Panc1 (cell line): ENCODE measurements at regions not wholly inside any gene's neighbourhood (a gene's known extent, or its start where the extent isn't known, plus 50 kb on each side); places are given as distances from the start of the nearest gene placed in this dataset.

Experiments used
- ATAC-seq: fragments of 200-7000 bp; cut with Tn5 transposase; 2 replicates; pipeline ENCODE4 v1.9.1; 2020; ENCODE audit warnings: mild to moderate bottlenecking, moderate library complexity
- BruUV-seq: library from RNA; stranded (reverse); fragments of 400-500 nt; replicated peaks from 2 replicates; lab custom pipeline; 2021; lab: Mats Ljungman, UMichigan
- CTCF ChIA-PET: fragments of 300-600 bp; sonication (Branson Sonifier 250); formaldehyde crosslinking; loops from one replicate; lab custom pipeline; 2022; ENCODE audit warnings: antibody characterized with exemption; lab: Charles Lee
- POLR2A ChIA-PET: fragments of 300-600 bp; sonication (Branson Sonifier 250); formaldehyde crosslinking; loops from one replicate; lab custom pipeline; 2022; ENCODE audit warnings: antibody characterized with exemption; lab: Charles Lee
- DNase-seq: peaks from one replicate; pipeline ENCODE4 v3.0.0-alpha.2; 2010; ENCODE audit warnings: low read depth, low spot score
- H3K27ac ChIP-seq: 2 replicates; pipeline ENCODE4 v1.5.1; 2011; ENCODE audit warnings: mild to moderate bottlenecking, low read length, inconsistent platforms
- H3K27me3 ChIP-seq: fragments of 200-500 bp; sonication (Bioruptor generic); 2 replicates; pipeline ENCODE4 v1.6.0; 2014; ENCODE audit warnings: low read length, inconsistent platforms; ENCODE audit not compliant: control insufficient read depth, insufficient read depth
- H3K36me3 ChIP-seq: fragments of 200-500 bp; sonication (Bioruptor generic); 2 replicates; pipeline ENCODE4 v1.5.1; 2014; ENCODE audit warnings: inconsistent platforms, mild to moderate bottlenecking, low read length, moderate library complexity; ENCODE audit not compliant: control insufficient read depth, insufficient read depth
- H3K4me1 ChIP-seq: 2 replicates; pipeline ENCODE4 v1.5.1; 2011; ENCODE audit warnings: inconsistent platforms, mild to moderate bottlenecking, low read length, moderate library complexity; ENCODE audit not compliant: control insufficient read depth, insufficient read depth
- H3K4me3 ChIP-seq, 2 experiments: 2 replicates each; pipeline ENCODE4 v1.5.1; 2011 to 2012; ENCODE audit warnings: low read depth in 2 of 2, low read length in 2 of 2, mild to moderate bottlenecking in 2 of 2, inconsistent platforms in 1 of 2, moderate library complexity in 1 of 2
- H3K9me3 ChIP-seq: fragments of 200-500 bp; sonication (Bioruptor generic); 2 replicates; pipeline ENCODE4 v1.5.1; 2014; ENCODE audit warnings: low read depth, mild to moderate bottlenecking, inconsistent platforms, low read length, moderate library complexity; ENCODE audit not compliant: control insufficient read depth, insufficient read depth
- CTCF ChIP-seq: fragments of 450-650 bp; IDR thresholded peaks from 2 replicates; pipeline ENCODE4 v1.5.1; 2017; ENCODE audit warnings: mild to moderate bottlenecking
- POLR2AphosphoS5 ChIP-seq: IDR thresholded peaks from 2 replicates; pipeline ENCODE4 v1.6.1; 2012; ENCODE audit warnings: mild to moderate bottlenecking, low read depth, low read length, moderate library complexity
- REST ChIP-seq, 2 experiments: IDR thresholded peaks; 2 replicates each; pipeline ENCODE4 v1.6.1; 2011 to 2012; ENCODE audit warnings: low read depth in 2 of 2, control low read depth in 1 of 2, low read length in 1 of 2, mild to moderate bottlenecking in 1 of 2, moderate library complexity in 1 of 2; ENCODE audit not compliant: insufficient read depth in 1 of 2
- SIN3A ChIP-seq: IDR thresholded peaks from 2 replicates; pipeline ENCODE4 v1.6.1; 2012; ENCODE audit warnings: low read depth, mild to moderate bottlenecking, low read length, moderate library complexity, borderline replicate concordance; ENCODE audit not compliant: insufficient read depth
- TCF7L2 ChIP-seq: IDR thresholded peaks from 2 replicates; pipeline ENCODE4 v1.6.1; 2011; ENCODE audit warnings: mild to moderate bottlenecking, low read depth, low read length, inconsistent platforms
- in situ Hi-C: cut with HindIII; loops from 2 replicates; pipeline ENCODE4 v1.10.0; 2016; ENCODE audit warnings: low sequenced_read_pairs, low pct_unique_long_range_greater_than_20kb
- intact Hi-C: fragments of 100-400 bp; cut with micrococcal nuclease; formaldehyde crosslinking; loops from one replicate; pipeline ENCODE4 v1.10.0; 2022; ENCODE audit not compliant: unreplicated experiment

- in situ Hi-C loops = no loop called here
- BruUV-seq = no TSS peak
Measured at GRCh38 chr18:41457765-41458326, 497.2 kb upstream of the PIK3C3 start.

GRCh38 chr18:41456831-41457230, 498.2 kb upstream of the PIK3C3 start:
- no peak overlapping the region for H3K27ac ChIP-seq
- ChIA-PET CTCF (no interaction called here), POLR2A (no interaction called here)
- no peaks in the 10 kb centered on the region for H3K36me3 ChIP-seq
- in situ Hi-C loops (no loop called here), intact Hi-C loops (no loop called here)
- H3K4me1 ChIP-seq = no peaks in the 10 kb centered on the region
- H3K9me3 ChIP-seq = no peaks in the 10 kb centered on the region
- DNase-seq (no peak), ATAC-seq (no peak)
- TF ChIP-seq SIN3A = no peak
- TF ChIP-seq TCF7L2 = no peak
- no peak for TF ChIP-seq POLR2AphosphoS5
- no peak for TF ChIP-seq REST (IDR thresholded peaks at IDR 0.05; ENCODE audit: insufficient read depth in 1 of 2, low read depth in 2 of 2, low read length in 1 of 2)
- no peak for TF ChIP-seq CTCF
- no peak overlapping the region for H3K4me3 ChIP-seq
- BruUV-seq = no TSS peak
- no peaks in the 10 kb centered on the region for H3K27me3 ChIP-seq

More at GRCh38 chr18:41457765-41458326, 497.2 kb upstream of the PIK3C3 start:
- ChIA-PET CTCF (no interaction called here), POLR2A (no interaction called here)
- no peak overlapping the region for H3K4me3 ChIP-seq
- no peaks in the 10 kb centered on the region for H3K36me3 ChIP-seq
- H3K4me1 ChIP-seq = no peaks in the 10 kb centered on the region
- H3K27ac ChIP-seq = no peak overlapping the region
- intact Hi-C loops = no loop called here
- ATAC-seq = no peak
- no peaks in the 10 kb centered on the region for H3K27me3 ChIP-seq
- H3K9me3 ChIP-seq = no peaks in the 10 kb centered on the region
- no peak for DNase-seq
- TF ChIP-seq CTCF (no peak), REST (IDR thresholded peaks at IDR 0.05; ENCODE audit: insufficient read depth in 1 of 2, low read depth in 2 of 2, low read length in 1 of 2) (no peak)
